Loucy (cell line): ENCODE measurements at regions not wholly inside any gene's neighbourhood (a gene's known extent, or its start where the extent isn't known, plus 50 kb on each side); places are given as distances from the start of the nearest gene placed in this dataset.

Source experiments
- EZH2phosphoT487 ChIP-seq: fragments of 200-600 bp; IDR thresholded peaks from 2 replicates; pipeline ENCODE4 v1.6.1; 2018; ENCODE audit warnings: antibody characterized with exemption, mild to moderate bottlenecking, moderate library complexity, borderline replicate concordance
- TF ChIP-seq, protein P1 (sequence below): fragments of 200-600 bp; sonication (generic); conservative IDR thresholded peaks from 2 replicates; pipeline ENCODE4 v1.5.1; 2014; ENCODE audit warnings: mild to moderate bottlenecking, antibody characterized with exemption, low read length

- TF ChIP-seq, protein P1, sequence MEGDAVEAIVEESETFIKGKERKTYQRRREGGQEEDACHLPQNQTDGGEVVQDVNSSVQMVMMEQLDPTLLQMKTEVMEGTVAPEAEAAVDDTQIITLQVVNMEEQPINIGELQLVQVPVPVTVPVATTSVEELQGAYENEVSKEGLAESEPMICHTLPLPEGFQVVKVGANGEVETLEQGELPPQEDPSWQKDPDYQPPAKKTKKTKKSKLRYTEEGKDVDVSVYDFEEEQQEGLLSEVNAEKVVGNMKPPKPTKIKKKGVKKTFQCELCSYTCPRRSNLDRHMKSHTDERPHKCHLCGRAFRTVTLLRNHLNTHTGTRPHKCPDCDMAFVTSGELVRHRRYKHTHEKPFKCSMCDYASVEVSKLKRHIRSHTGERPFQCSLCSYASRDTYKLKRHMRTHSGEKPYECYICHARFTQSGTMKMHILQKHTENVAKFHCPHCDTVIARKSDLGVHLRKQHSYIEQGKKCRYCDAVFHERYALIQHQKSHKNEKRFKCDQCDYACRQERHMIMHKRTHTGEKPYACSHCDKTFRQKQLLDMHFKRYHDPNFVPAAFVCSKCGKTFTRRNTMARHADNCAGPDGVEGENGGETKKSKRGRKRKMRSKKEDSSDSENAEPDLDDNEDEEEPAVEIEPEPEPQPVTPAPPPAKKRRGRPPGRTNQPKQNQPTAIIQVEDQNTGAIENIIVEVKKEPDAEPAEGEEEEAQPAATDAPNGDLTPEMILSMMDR = no peak
- TF ChIP-seq EZH2phosphoT487 = no peak
Observed at GRCh38 chr6:143579703-143580102, 68.2 kb upstream of the FUCA2 start.
